Skeletal muscle tissue (tissue), 3 donors: ENCODE measurements at regions not wholly inside any gene's neighbourhood (a gene's known extent, or its start where the extent isn't known, plus 50 kb on each side); places are given as distances from the start of the nearest gene placed in this dataset.
"Not testable (repeated sequence)": the region's sequence is repeated elsewhere in the genome, so short reads cannot be mapped to it uniquely, and the experiment has no call there.

Experiments used
- H3K27ac ChIP-seq: one replicate; pipeline ENCODE4 v1.7.0; 2013; ENCODE audit warnings: mild to moderate bottlenecking, low read depth, low read length, inconsistent platforms
- H3K27me3 ChIP-seq, 3 donors: one replicate each; pipeline ENCODE4 v1.7.0; 2013; ENCODE audit warnings: low read length in 3 of 3; ENCODE audit not compliant: control insufficient read depth in 3 of 3, insufficient read depth in 3 of 3
- H3K36me3 ChIP-seq, 3 donors: one replicate each; pipeline ENCODE4 v1.7.0; 2013; ENCODE audit warnings: low read length in 3 of 3; ENCODE audit not compliant: control insufficient read depth in 3 of 3, insufficient read depth in 3 of 3
- H3K4me1 ChIP-seq, 3 donors: one replicate each; pipeline ENCODE4 v1.7.0; 2013; ENCODE audit warnings: low read length in 3 of 3, mild to moderate bottlenecking in 3 of 3; ENCODE audit not compliant: control insufficient read depth in 3 of 3, insufficient read depth in 3 of 3
- H3K4me3 ChIP-seq, 3 donors: one replicate each; pipeline ENCODE4 v1.7.0; 2013; ENCODE audit warnings: low read length in 3 of 3
- H3K9ac ChIP-seq, 3 donors: one replicate each; pipeline ENCODE4 v1.7.0; 2013; ENCODE audit warnings: low read length in 3 of 3, mild to moderate bottlenecking in 3 of 3, moderate library complexity in 2 of 3, low read depth in 1 of 3
- H3K9me3 ChIP-seq, 3 donors: one replicate each; pipeline ENCODE4 v1.7.0; 2013; ENCODE audit warnings: low read length in 3 of 3; ENCODE audit not compliant: control insufficient read depth in 3 of 3
- donor health status: Osteomylitis.

- not testable (repeated sequence) for H3K4me1 ChIP-seq, H3K27ac ChIP-seq, H3K9ac ChIP-seq, H3K4me3 ChIP-seq, H3K36me3 ChIP-seq, H3K27me3 ChIP-seq, H3K9me3 ChIP-seq
These were observed 106.7 kb upstream of the SLC24A2 start for GRCh38 chr9:19895578-19895977.

DNA sequence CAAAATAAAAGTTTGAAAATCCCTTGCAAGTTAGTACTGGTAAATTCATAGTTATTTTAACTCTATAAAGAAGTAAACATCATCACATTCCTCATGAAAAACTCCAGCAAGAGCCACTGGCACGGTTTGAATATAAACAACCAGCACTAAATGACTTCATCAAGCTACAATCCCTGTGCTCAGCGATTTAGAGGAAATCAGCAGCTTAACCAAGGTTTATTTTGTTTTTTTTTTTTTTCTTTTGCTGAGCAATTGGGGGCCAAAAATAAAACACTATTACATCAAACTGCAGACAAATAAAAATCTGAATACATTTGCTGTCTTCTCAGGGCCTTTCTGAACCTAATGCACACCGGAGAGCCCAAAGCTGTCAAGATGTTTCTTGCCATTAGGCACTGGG is 106.2 kb upstream of the SLC24A2 start:
- H3K4me3 ChIP-seq: no peak overlapping the region
- H3K9ac ChIP-seq: no peak overlapping the region
- no peaks in the 10 kb centered on the region for H3K9me3 ChIP-seq
- no peak overlapping the region for H3K27ac ChIP-seq
- no peaks in the 10 kb centered on the region for H3K27me3 ChIP-seq
- H3K4me1 ChIP-seq: no peaks in the 10 kb centered on the region
- H3K36me3 ChIP-seq: no peaks in the 10 kb centered on the region

DNA sequence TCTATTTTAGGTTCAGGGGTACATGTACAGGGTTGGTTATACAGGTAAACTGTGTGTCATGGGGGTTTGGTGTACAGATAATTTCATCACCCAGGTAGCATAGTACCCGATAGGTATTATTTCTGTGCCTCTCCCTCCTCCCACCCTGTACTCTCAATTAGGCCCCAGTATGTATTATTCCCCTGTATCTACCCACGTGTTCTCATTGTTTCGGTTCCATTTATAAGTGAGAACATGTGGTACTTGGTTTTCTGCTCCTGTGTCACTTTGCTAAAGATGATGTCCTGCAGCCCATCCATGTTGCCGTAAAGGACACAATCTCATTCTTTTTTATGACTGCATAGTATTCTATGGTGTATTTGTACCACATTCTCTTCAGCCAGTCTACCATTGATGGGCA is 96.8 kb upstream of the SLC24A2 start:
- Histone ChIP-seq H3K27ac (no peak overlapping the region), H3K4me1 (no peaks in the 10 kb centered on the region), H3K9ac (no peak overlapping the region), H3K9me3 (no peaks in the 10 kb centered on the region), H3K27me3 (no peaks in the 10 kb centered on the region), H3K4me3 (no peak overlapping the region), H3K36me3 (no peaks in the 10 kb centered on the region)

- Histone ChIP-seq H3K36me3 (no peaks in the 10 kb centered on the region), H3K9me3 (no peaks in the 10 kb centered on the region), H3K27me3 (no peaks in the 10 kb centered on the region), H3K4me1 (no peaks in the 10 kb centered on the region), H3K27ac (no peak overlapping the region), H3K4me3 (no peak overlapping the region), H3K9ac (no peak overlapping the region)
These were observed 90.2 kb upstream of the SLC24A2 start for GRCh38 chr9:19879062-19879461.

GRCh38 chr9:19876569-19877316 is 87.9 kb upstream of the SLC24A2 start:
- no peak overlapping the region for H3K27ac ChIP-seq
- H3K9me3 ChIP-seq: no peaks in the 10 kb centered on the region
- no peaks in the 10 kb centered on the region for H3K4me1 ChIP-seq
- H3K4me3 ChIP-seq: no peak overlapping the region
- H3K36me3 ChIP-seq: no peaks in the 10 kb centered on the region
- no peak overlapping the region for H3K9ac ChIP-seq
- no peaks in the 10 kb centered on the region for H3K27me3 ChIP-seq

DNA sequence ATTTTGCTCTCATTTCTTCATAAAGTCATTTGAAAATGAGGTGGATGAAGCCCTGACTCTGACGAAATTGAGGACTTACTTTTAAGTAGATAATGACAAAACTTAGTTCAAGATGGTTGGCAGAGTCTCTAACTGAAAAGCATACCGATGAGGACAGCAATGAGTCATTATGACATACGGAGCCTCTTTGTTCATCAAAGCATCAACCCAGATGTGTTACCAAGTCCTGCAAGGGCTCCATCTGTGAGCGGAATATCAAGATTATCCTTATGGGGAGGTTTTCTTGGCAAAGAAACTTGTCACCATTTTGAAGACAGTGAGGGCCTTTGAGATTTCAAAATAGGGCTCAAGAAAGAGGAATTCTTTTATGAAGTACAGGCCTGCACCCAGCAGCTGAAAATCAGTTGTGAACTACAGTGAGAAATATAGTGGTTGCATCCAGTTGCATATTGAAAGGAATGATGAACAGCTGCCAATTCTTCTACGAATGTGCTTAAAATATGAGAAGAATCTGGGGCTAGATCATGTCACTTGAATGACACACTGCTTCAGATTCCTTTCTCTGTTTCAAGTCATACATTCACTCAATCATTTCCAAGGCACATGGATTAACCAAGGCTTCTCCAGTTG is 86.6 kb upstream of the SLC24A2 start:
- H3K9ac ChIP-seq: no peak overlapping the region

GRCh38 chr9:19873188-19873587 is 84.4 kb upstream of the SLC24A2 start:
- H3K9me3 ChIP-seq, H3K27me3 ChIP-seq, H3K4me3 ChIP-seq, H3K36me3 ChIP-seq, H3K9ac ChIP-seq, H3K27ac ChIP-seq, H3K4me1 ChIP-seq: not testable (repeated sequence)

More for the DNA sequence above, 86.6 kb upstream of the SLC24A2 start:
- H3K4me3 ChIP-seq: no peak overlapping the region
- no peaks in the 10 kb centered on the region for H3K27me3 ChIP-seq
- no peaks in the 10 kb centered on the region for H3K9me3 ChIP-seq
- no peaks in the 10 kb centered on the region for H3K36me3 ChIP-seq
- no peaks in the 10 kb centered on the region for H3K4me1 ChIP-seq
- H3K27ac ChIP-seq: no peak overlapping the region

GRCh38 chr9:19870988-19871387 is 82.2 kb upstream of the SLC24A2 start:
- H3K36me3 ChIP-seq: no peaks in the 10 kb centered on the region
- no peak overlapping the region for H3K9ac ChIP-seq
- H3K4me1 ChIP-seq: no peaks in the 10 kb centered on the region
- no peaks in the 10 kb centered on the region for H3K27me3 ChIP-seq
- H3K9me3 ChIP-seq: no peaks in the 10 kb centered on the region
- no peak overlapping the region for H3K4me3 ChIP-seq
- H3K27ac ChIP-seq: no peak overlapping the region

DNA sequence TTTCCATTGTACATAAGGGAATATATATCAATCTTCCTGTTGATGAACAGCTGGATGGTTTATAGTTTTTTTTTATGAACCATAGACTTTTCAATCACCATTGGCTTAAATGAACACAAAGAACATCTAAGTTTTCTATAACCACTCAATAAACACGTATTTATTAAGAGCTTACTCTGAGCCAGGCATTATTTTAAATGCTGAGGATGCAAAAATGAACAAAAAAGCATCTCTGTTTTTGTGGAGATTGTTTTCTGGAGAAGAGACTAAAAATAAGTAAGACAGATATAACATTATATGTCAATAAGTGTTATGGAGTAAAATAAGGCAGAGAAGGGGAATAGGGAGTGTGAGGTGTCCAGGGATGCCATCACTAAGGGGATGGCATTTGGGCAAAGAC is 52.1 kb upstream of the SLC24A2 start:
- Histone ChIP-seq H3K9me3 (no peaks in the 10 kb centered on the region), H3K4me1 (no peaks in the 10 kb centered on the region), H3K4me3 (no peak overlapping the region), H3K27ac (no peak overlapping the region), H3K9ac (no peak overlapping the region), H3K36me3 (no peaks in the 10 kb centered on the region), H3K27me3 (no peaks in the 10 kb centered on the region)
